Mucosa of gallbladder (tissue), 1 donor: ENCODE measurements at regions not wholly inside any gene's neighbourhood (a gene's known extent, or its start where the extent isn't known, plus 50 kb on each side); places are given as distances from the start of the nearest gene placed in this dataset.
"Not testable (repeated sequence)": the region's sequence is repeated elsewhere in the genome, so short reads cannot be mapped to it uniquely, and the experiment has no call there.

ENCODE experiments used
- DNase-seq: peaks from one replicate; pipeline ENCODE4 v3.0.0-alpha.2; 2020; ENCODE audit warnings: low spot score
- donor health status: DM: no; HTN: no; CAD: no.

GRCh38 chr6:11486959-11487358, 50.6 kb upstream of the TMEM170B start:
- no peak for DNase-seq

DNA sequence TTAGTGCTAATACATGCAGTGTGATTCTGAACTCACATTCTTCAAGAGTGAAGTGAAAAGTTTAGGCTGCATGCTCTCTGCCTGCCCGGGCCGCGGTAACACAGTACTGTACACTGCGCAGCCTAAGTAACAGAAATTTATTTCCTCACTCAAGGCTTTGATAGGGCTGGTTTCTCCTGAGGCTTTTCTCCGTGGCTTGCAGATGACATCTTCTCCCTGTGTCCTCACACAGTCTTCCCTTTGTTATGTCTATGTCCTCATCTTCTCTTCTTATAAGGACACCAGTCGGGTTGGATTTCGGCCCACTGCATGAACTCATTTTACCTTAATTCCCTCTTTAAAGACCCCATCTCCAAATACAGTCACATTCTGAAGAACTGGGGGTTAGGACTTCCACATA, 51.1 kb upstream of the TMEM170B start:
- DNase-seq, result no peak

DNA sequence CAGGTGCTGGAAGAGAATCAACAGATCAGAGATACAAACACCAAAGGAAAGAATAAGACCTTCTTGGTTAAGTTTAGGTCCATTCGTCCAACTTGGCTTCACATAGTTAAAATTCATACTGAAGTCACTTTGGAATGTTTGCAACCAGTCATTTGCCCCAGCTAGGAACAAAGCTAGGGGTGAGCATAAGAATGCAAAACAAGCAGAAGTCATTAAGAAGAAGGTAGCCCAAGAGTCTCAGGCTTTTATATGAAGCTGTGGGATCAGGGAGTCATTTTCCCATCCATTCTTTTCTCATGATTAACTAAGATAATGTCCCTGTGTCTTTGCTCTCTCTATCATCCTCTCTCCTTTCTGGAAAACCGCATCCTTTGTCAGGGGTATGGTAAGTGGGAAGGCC, 51.5 kb upstream of the TMEM170B start:
- no peak for DNase-seq

- no peak for DNase-seq
Measured at GRCh38 chr6:11485271-11485670, 52.3 kb upstream of the TMEM170B start.

- no peak for DNase-seq
Measured at GRCh38 chr6:11484441-11484840, 53.1 kb upstream of the TMEM170B start.

- DNase-seq, result no peak
Measured at GRCh38 chr6:11482616-11483015, 54.9 kb upstream of the TMEM170B start.

GRCh38 chr6:11480541-11480940, 57.0 kb upstream of the TMEM170B start:
- DNase-seq, result no peak

- DNase-seq, result no peak
Measured at GRCh38 chr6:11479296-11479695, 58.3 kb upstream of the TMEM170B start.

GRCh38 chr6:11478586-11478985, 59.0 kb upstream of the TMEM170B start:
- DNase-seq, result no peak

DNA sequence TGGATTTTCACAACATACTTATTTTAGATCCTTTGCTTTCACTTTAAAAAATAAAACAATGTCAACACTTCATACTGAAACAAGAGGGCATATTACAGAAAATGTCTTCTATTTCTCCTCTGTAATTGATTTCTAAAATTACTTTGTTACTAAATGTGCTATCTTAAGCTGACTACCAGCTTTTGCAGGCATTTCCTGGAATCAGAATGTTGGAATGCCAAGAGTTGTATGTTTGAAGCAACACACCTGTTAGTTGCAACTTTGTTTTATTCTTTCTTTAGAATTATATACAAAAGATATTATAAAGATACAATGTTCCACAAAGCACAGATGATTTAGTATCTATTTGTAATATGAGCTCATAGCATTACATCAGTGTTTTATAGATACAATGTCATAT, 62.5 kb upstream of the TMEM170B start:
- no peak for DNase-seq

DNA sequence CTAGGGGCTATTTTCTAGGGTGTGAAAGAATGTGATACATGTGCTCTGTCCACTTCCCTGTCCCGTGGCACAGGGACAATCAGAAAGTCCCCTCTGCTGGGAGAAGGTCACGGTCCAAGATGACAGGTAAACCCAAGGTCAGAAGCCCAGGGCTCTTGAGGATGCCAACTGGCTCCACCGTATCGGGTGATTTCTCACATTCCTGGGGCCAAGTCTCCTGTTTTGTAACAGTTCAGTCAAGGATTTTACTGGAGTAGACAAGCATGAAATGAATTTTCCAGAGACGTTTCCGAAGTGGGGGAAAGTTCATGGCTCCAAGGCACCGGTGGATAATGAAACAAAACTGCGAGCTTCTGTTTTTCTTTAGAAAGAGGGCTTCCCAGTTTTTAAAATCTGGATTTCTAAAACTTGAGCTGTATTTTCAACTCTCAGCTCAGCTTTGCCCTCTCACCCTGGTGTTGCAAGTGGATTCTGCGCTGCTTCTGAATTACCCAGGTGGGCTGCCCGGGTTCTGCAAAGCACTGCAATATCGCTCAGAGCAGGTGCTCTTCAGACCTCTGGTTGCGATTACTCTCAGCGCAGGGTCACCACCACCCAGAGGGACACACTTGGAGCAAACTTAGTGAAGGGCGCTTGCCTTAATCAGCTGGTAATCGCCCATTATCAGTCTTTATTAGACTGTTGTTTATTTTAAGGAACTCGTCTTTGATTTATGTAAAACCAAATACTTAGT, 64.4 kb upstream of the TMEM170B start:
- DNase-seq, result no peak

DNA sequence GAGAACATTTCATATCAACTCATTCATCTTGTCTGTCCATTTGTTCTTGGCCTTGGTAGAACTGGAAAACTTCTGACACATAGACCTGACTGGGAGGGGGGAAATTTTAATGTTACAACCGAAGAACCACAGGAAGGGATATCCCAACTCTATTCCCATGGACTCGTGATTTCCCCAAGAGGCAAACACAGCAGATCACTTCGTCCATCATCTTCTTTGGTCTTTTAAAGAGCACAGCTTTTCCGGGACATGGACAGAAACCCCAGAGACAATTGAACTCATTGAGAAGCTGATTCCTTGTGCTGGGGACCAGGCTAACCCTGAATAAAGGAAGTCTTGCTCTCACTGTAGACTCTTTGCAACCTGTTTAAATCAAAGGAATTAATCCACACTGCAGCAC, 66.3 kb upstream of the TMEM170B start:
- no peak for DNase-seq

- no peak for DNase-seq
Measured at GRCh38 chr6:11469684-11470083, 67.9 kb upstream of the TMEM170B start.

DNA sequence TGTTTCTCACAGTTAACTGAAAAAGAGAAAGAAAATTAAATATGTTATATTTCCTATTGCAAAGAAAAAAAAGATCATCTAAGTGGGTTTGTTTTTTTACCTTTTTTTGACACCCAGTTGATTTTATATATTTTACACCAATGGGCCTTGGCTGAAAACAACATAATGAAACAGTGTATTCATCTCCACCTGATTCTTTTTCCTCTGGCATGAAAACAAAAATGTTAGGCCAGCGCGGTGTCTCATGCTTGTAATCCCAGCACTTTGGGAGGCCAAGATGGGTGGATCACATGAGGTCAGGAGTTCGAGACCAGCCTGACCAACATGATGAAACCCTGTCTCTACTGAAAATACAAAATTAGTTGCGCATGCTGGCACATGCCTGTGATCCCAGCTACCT, 69.3 kb upstream of the TMEM170B start:
- DNase-seq, result not testable (repeated sequence)

DNA sequence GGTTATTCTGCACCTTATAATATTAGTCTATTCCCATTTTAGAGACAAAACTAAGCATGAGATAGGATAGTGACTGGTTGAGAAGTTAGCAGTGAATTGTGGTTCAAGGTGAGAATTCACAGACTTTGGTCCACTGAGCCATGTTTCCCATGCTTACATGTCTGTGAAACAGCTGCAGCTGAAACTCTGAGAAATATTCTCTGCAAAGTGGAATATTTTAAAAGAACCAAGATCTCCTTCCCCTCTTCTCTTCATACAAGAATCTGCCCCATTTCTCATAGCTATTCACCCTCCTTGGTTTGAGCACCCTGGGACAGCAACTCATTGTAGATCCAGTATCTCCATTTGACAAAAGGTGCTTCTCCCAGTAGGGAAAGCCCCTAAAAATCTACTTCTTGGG, 70.2 kb upstream of the TMEM170B start:
- DNase-seq, result no peak

- no peak for DNase-seq
Measured at GRCh38 chr6:11463398-11463780, 74.2 kb upstream of the TMEM170B start.

- no peak for DNase-seq
Measured at GRCh38 chr6:11462742-11463397, 74.7 kb upstream of the TMEM170B start.

GRCh38 chr6:11460837-11461661, 76.5 kb upstream of the TMEM170B start:
- DNase-seq, result no peak

DNA sequence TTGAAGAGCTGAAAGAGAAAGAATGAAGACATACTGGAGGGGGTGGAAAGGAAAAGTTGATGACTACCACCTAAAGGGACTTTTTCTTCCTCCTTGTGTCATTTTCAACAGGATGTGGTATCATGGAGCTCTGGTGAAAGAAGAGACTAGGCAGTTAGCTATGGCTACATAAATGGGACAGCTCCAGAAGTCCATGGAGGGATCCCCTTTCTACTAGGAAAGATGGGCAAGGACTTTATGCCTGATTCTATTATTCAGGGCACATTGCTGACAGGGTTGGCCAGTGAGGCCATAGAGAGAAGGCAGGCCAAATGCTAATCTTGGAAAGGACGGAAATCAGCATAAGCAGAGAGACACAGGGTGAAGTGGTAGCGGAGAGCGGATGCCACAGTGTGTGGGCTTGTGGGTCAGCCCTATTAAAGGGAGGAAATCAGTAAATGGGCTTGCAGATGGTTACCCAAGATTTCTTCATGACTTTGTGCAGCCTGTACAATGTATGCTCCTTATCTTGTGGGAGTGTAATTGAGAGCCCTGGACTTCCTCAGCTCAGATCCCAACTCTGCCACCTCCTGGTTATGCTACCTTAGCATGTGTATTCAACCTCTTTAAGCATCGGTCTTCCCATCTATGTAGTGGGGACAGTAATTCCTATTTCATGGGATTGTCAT, 77.4 kb upstream of the TMEM170B start:
- no peak for DNase-seq

- no peak for DNase-seq
Measured at GRCh38 chr6:11459079-11459610, 78.4 kb upstream of the TMEM170B start.

GRCh38 chr6:11458509-11458908, 79.0 kb upstream of the TMEM170B start:
- no peak for DNase-seq

- DNase-seq, result not testable (repeated sequence)
Measured at GRCh38 chr6:11457422-11457821, 80.1 kb upstream of the TMEM170B start.
